ENCODE measurements at regions not wholly inside any gene's neighbourhood (a gene's known extent, or its start where the extent isn't known, plus 50 kb on each side); places are given as distances from the start of the nearest gene placed in this dataset.

GRCh38 chr5:74156728-74157383, 483.7 kb downstream of the ENC1 start:
- Histone ChIP-seq H3K4me1 (replicated peaks in 1 of 4; ENCODE audit: control insufficient read depth in 3 of 4, insufficient read depth in 4 of 4, low read length in 3 of 4) (no peaks in the 10 kb centered on the region; a peak in 2 of 7 replicates), H2BK120ac (replicated peaks; ENCODE audit: low read depth, low read length) (no peak overlapping the region), H4K8ac (ENCODE audit: extremely low read depth, insufficient read depth, low read length) (no peak overlapping the region), H3K56ac (replicated peaks; ENCODE audit: insufficient read length, low read depth, low read length) (no peak overlapping the region), H4K20me1 (replicated peaks in 1 of 2; ENCODE audit: control insufficient read depth in 1 of 2, insufficient read depth in 2 of 2, low read length in 2 of 2) (no peaks in the 10 kb centered on the region), H3K14ac (ENCODE audit: insufficient read length) (no peak overlapping the region), H2AK5ac (ENCODE audit: low read depth, low read length) (no peak overlapping the region), H2BK5ac (ENCODE audit: low read depth, low read length) (no peak overlapping the region), H3K23ac (ENCODE audit: insufficient read length) (no peak overlapping the region), H2BK15ac (ENCODE audit: low read length) (no peak overlapping the region), H3K4me2 (ENCODE audit: insufficient read depth in 1 of 2, low read depth in 2 of 2, low read length in 2 of 2) (no peak overlapping the region), H3K9me3 (ENCODE audit: insufficient read depth in 2 of 2, low read depth in 1 of 2, low read length in 1 of 2) (no peaks in the 10 kb centered on the region), H3K4me3 (ENCODE audit: extremely low read depth in 1 of 4, insufficient read depth in 2 of 4, low read depth in 3 of 4, low read length in 4 of 4) (no peak overlapping the region), H3K9ac (replicated peaks in 1 of 4; ENCODE audit: extremely low read depth in 1 of 4, low read depth in 3 of 4, low read length in 3 of 4) (no peak overlapping the region), H2BK20ac (ENCODE audit: low read length) (no peak overlapping the region), H2BK12ac (ENCODE audit: low read depth, low read length) (no peak overlapping the region), H3K36me3 (ENCODE audit: control insufficient read depth in 2 of 4, insufficient read depth in 4 of 4, low read length in 3 of 4) (no peaks in the 10 kb centered on the region), H3K27me3 (replicated peaks in 1 of 4; ENCODE audit: control insufficient read depth in 3 of 4, extremely low read depth in 1 of 4, insufficient read depth in 3 of 4, low read length in 3 of 4) (peaks cover 0 to 1% (median 0%) of the 10 kb centered on the region in 4 experiments; a peak in 1 of 7 replicates), H3K23me2 (ENCODE audit: low read depth, low read length) (no peaks in the 10 kb centered on the region), H3K18ac (ENCODE audit: extremely low read depth, low read length) (no peak overlapping the region), H4K91ac (replicated peaks; ENCODE audit: insufficient read length, low read length) (no peak overlapping the region), H2AFZ (ENCODE audit: low read length) (no peak overlapping the region), H3K79me2 (ENCODE audit: control insufficient read depth in 1 of 2, insufficient read depth in 2 of 2, low read length in 2 of 2) (no peaks in the 10 kb centered on the region), H3K4ac (replicated peaks; ENCODE audit: insufficient read length, low read depth, low read length) (no peak overlapping the region), H3K79me1 (ENCODE audit: low read depth, low read length) (no peaks in the 10 kb centered on the region), H4K5ac (ENCODE audit: insufficient read length, low read depth, low read length) (no peak overlapping the region), H3K27ac (ENCODE audit: low read depth, low read length) (no peak overlapping the region)
- TF ChIP-seq RXRA (IDR thresholded peaks at IDR 0.05; ENCODE audit: insufficient read depth, low read depth, low read length) = no peak
- no peak for TF ChIP-seq POU5F1 (IDR thresholded peaks at IDR 0.05; ENCODE audit: low read depth, low read length)
- TF ChIP-seq SAP30 (IDR thresholded peaks at IDR 0.05; ENCODE audit: insufficient read depth, insufficient replicate concordance, low read length) = no peak
- 87% methylated on average over 3 of the region's 3 CpGs; no CpG with 5 or more reads in 1 of the 2 experiments for WGBS, 2 experiments (ENCODE audit: extremely low coverage in 1 of 2, insufficient coverage in 1 of 2, insufficient read length in 1 of 2, insufficient replicate concordance in 2 of 2, low coverage in 1 of 2, low lambda C conversion rate in 2 of 2, missing lambda C conversion rate in 1 of 2)
- CTCF ChIA-PET (ENCODE audit: partially characterized antibody) = interaction anchor here (0.7 to 1.4 kb wide), 3 partner anchors 32 to 211 kb away, joined by 3 to 4 read pairs (median 3); no protein-coding TSS in a partner anchor
- no peak for FAIRE-seq
- POLR2A ChIA-PET (ENCODE audit: partially characterized antibody) = no interaction called here
- no peak for DNase-seq (ENCODE audit: low read depth in 1 of 2, low spot score in 2 of 2)
